ENCODE measurements at regions not wholly inside any gene's neighbourhood (a gene's known extent, or its start where the extent isn't known, plus 50 kb on each side); places are given as distances from the start of the nearest gene placed in this dataset.
"Not testable (repeated sequence)": the region's sequence is repeated elsewhere in the genome, so short reads cannot be mapped to it uniquely, and the experiment has no call there.

GRCh38 chr5:10017786-10018185 is 231.9 kb downstream of the ATPSCKMT start:
- no peak for DNase-seq (ENCODE audit: low read depth)

GRCh38 chr5:10016559-10016958 is 233.1 kb downstream of the ATPSCKMT start:
- not testable (repeated sequence) for DNase-seq (ENCODE audit: low read depth)

- not testable (repeated sequence) for DNase-seq (ENCODE audit: low read depth)
These were observed 234.0 kb downstream of the ATPSCKMT start for GRCh38 chr5:10015681-10016080.

- DNase-seq (ENCODE audit: low read depth): no peak
These were observed 239.9 kb downstream of the ATPSCKMT start for GRCh38 chr5:10009802-10010201.

- DNase-seq (ENCODE audit: low read depth): no peak
These were observed 262.6 kb downstream of the ATPSCKMT start for GRCh38 chr5:9987101-9987500.

- no peak for DNase-seq (ENCODE audit: low read depth)
These were observed 272.6 kb downstream of the ATPSCKMT start for GRCh38 chr5:9977070-9977469.

- DNase-seq (ENCODE audit: low read depth): no peak
These were observed 273.1 kb downstream of the ATPSCKMT start for GRCh38 chr5:9976621-9977020.

- no peak for DNase-seq (ENCODE audit: low read depth)
These were observed 277.6 kb downstream of the ATPSCKMT start for GRCh38 chr5:9972059-9972458.

GRCh38 chr5:9971301-9971700 is 278.4 kb downstream of the ATPSCKMT start:
- no peak for DNase-seq (ENCODE audit: low read depth)

- DNase-seq (ENCODE audit: low read depth): no peak
These were observed 290.8 kb downstream of the ATPSCKMT start for GRCh38 chr5:9958914-9959313.

GRCh38 chr5:9957214-9957613 is 292.5 kb downstream of the ATPSCKMT start:
- DNase-seq (ENCODE audit: low read depth): no peak

GRCh38 chr5:9956725-9957124 is 293.0 kb downstream of the ATPSCKMT start:
- DNase-seq (ENCODE audit: low read depth): no peak

- no peak for DNase-seq (ENCODE audit: low read depth)
These were observed 294.1 kb downstream of the ATPSCKMT start for GRCh38 chr5:9955586-9955985.

- DNase-seq (ENCODE audit: low read depth): no peak
These were observed 294.8 kb downstream of the ATPSCKMT start for GRCh38 chr5:9954869-9955268.

- DNase-seq (ENCODE audit: low read depth): no peak
These were observed 296.0 kb downstream of the ATPSCKMT start for GRCh38 chr5:9953691-9954090.

GRCh38 chr5:9951865-9952516 is 297.7 kb downstream of the ATPSCKMT start:
- no peak for DNase-seq (ENCODE audit: low read depth)

- DNase-seq (ENCODE audit: low read depth): no peak
These were observed 301.7 kb downstream of the ATPSCKMT start for GRCh38 chr5:9947944-9948343.

GRCh38 chr5:9947225-9947714 is 302.4 kb downstream of the ATPSCKMT start:
- no peak for DNase-seq (ENCODE audit: low read depth)

- peak; percentile 49 for DNase-seq (ENCODE audit: low read depth)
These were observed 302.6 kb upstream of the TAS2R1 start for GRCh38 chr5:9932770-9933169.

GRCh38 chr5:9930156-9930555 is 300.0 kb upstream of the TAS2R1 start:
- no peak for DNase-seq (ENCODE audit: low read depth)

GRCh38 chr5:9928326-9928725 is 298.2 kb upstream of the TAS2R1 start:
- no peak for DNase-seq (ENCODE audit: low read depth)

GRCh38 chr5:9927521-9927997 is 297.4 kb upstream of the TAS2R1 start:
- no peak for DNase-seq (ENCODE audit: low read depth)

- peak; percentile 19 for DNase-seq (ENCODE audit: low read depth)
These were observed 297.0 kb upstream of the TAS2R1 start for GRCh38 chr5:9927106-9927505.

- peak; percentile 95 for DNase-seq (ENCODE audit: low read depth)
These were observed 294.5 kb upstream of the TAS2R1 start for GRCh38 chr5:9924614-9925013.

Measured in GM04503 (cell line).